Suprapubic skin (tissue), 3 donors: ENCODE measurements at regions not wholly inside any gene's neighbourhood (a gene's known extent, or its start where the extent isn't known, plus 50 kb on each side); places are given as distances from the start of the nearest gene placed in this dataset.

Experiments used
- CTCF ChIP-seq, 2 donors: fragments of 200-600 bp in 1 of 2; fragments of 450-650 bp in 1 of 2; sonication (generic) in 1 of 2; IDR thresholded peaks; one replicate each; pipeline ENCODE4 v1.5.1; 2016 to 2019; ENCODE audit warnings: antibody characterized with exemption in 2 of 2, mild to moderate bottlenecking in 1 of 2, moderate library complexity in 1 of 2
- POLR2A ChIP-seq, 2 donors: fragments of 450-650 bp; IDR thresholded peaks; one replicate each; pipeline ENCODE4 v1.6.1; 2017; ENCODE audit warnings: antibody characterized with exemption in 2 of 2, mild to moderate bottlenecking in 2 of 2, moderate library complexity in 2 of 2

GRCh38 chr7:424301-424935 is 95.2 kb downstream of the PDGFA start:
- no peak for TF ChIP-seq CTCF (IDR thresholded peaks at IDR 0.05)
- no peak for TF ChIP-seq POLR2A (IDR thresholded peaks at IDR 0.05)
